ENCODE measurements at regions not wholly inside any gene's neighbourhood (a gene's known extent, or its start where the extent isn't known, plus 50 kb on each side); places are given as distances from the start of the nearest gene placed in this dataset.

- TF ChIP-seq, protein P1, sequence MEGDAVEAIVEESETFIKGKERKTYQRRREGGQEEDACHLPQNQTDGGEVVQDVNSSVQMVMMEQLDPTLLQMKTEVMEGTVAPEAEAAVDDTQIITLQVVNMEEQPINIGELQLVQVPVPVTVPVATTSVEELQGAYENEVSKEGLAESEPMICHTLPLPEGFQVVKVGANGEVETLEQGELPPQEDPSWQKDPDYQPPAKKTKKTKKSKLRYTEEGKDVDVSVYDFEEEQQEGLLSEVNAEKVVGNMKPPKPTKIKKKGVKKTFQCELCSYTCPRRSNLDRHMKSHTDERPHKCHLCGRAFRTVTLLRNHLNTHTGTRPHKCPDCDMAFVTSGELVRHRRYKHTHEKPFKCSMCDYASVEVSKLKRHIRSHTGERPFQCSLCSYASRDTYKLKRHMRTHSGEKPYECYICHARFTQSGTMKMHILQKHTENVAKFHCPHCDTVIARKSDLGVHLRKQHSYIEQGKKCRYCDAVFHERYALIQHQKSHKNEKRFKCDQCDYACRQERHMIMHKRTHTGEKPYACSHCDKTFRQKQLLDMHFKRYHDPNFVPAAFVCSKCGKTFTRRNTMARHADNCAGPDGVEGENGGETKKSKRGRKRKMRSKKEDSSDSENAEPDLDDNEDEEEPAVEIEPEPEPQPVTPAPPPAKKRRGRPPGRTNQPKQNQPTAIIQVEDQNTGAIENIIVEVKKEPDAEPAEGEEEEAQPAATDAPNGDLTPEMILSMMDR (conservative IDR thresholded peaks at IDR 0.05; ENCODE audit: low read length), result no peak
- TF ChIP-seq EZH2phosphoT487 (IDR thresholded peaks at IDR 0.05; ENCODE audit: borderline replicate concordance), result no peak
Observed at GRCh38 chr18:4839639-4840038, 357.4 kb downstream of the AKAIN1 start.
